CD8-positive, alpha-beta memory T cell (primary cell): ENCODE measurements at regions not wholly inside any gene's neighbourhood (a gene's known extent, or its start where the extent isn't known, plus 50 kb on each side); places are given as distances from the start of the nearest gene placed in this dataset.

Experiments used
- CTCF ChIA-PET: fragments of 350-600 bp; sonication (Branson Sonifier 250); formaldehyde crosslinking; loops from one replicate; lab custom pipeline; 2021; ENCODE audit warnings: antibody characterized with exemption; lab: Charles Lee
- POLR2A ChIA-PET: fragments of 350-600 bp; sonication (Branson Sonifier 250); formaldehyde crosslinking; loops from one replicate; lab custom pipeline; 2021; ENCODE audit warnings: antibody characterized with exemption; lab: Charles Lee
- DNase-seq, 5 donors: peaks; one replicate each; pipeline versions ENCODE4 v3.0.0 to v3.0.0-alpha.2; 2020 to 2022; ENCODE audit warnings: mixed read lengths in 1 of 5
- H3K27ac ChIP-seq: one replicate; pipeline ENCODE4 v1.7.0; 2013; ENCODE audit warnings: low read depth, mild to moderate bottlenecking, low read length, moderate library complexity
- H3K27me3 ChIP-seq: 2 replicates; pipeline ENCODE4 v1.7.0; 2013; ENCODE audit warnings: low read length, mild to moderate bottlenecking; ENCODE audit not compliant: insufficient read depth, poor library complexity, severe bottlenecking
- H3K36me3 ChIP-seq: 2 replicates; pipeline ENCODE4 v1.7.0; 2013; ENCODE audit warnings: mild to moderate bottlenecking, low read length, moderate library complexity; ENCODE audit not compliant: insufficient read depth
- H3K4me1 ChIP-seq: 2 replicates; pipeline ENCODE4 v1.7.0; 2013; ENCODE audit warnings: mild to moderate bottlenecking, low read length, moderate library complexity; ENCODE audit not compliant: insufficient read depth
- H3K4me3 ChIP-seq: 2 replicates; pipeline ENCODE4 v1.7.0; 2013; ENCODE audit warnings: mild to moderate bottlenecking, low read length
- H3K9me3 ChIP-seq: 2 replicates; pipeline ENCODE4 v1.7.0; 2013; ENCODE audit warnings: mild to moderate bottlenecking, low read length
- H3K27ac Mint-ChIP-seq, 8 donors: one replicate each; pipeline ENCODE4 v1.8.0; 2020 to 2021; ENCODE audit warnings: mixed read lengths in 8 of 8, mild to moderate bottlenecking in 6 of 8, inconsistent platforms in 3 of 8, moderate library complexity in 3 of 8
- H3K27me3 Mint-ChIP-seq, 2 donors: one replicate each; pipeline ENCODE4 v1.8.0; 2020 to 2021; ENCODE audit warnings: mixed read lengths in 2 of 2, mild to moderate bottlenecking in 1 of 2, moderate library complexity in 1 of 2
- H3K36me3 Mint-ChIP-seq, 3 donors: one replicate each; pipeline ENCODE4 v1.8.0; 2020 to 2021; ENCODE audit warnings: mixed read lengths in 3 of 3, inconsistent platforms in 1 of 3, mild to moderate bottlenecking in 1 of 3
- H3K4me1 Mint-ChIP-seq, 3 donors: one replicate each; pipeline ENCODE4 v1.8.0; 2020 to 2021; ENCODE audit warnings: mixed read lengths in 3 of 3, inconsistent platforms in 1 of 3, mild to moderate bottlenecking in 1 of 3
- H3K4me3 Mint-ChIP-seq, 7 donors: one replicate each; pipeline ENCODE4 v1.8.0; 2020 to 2021; ENCODE audit warnings: mixed read lengths in 7 of 7, mild to moderate bottlenecking in 6 of 7, moderate library complexity in 4 of 7, inconsistent platforms in 2 of 7
- H3K9me3 Mint-ChIP-seq, 5 donors: one replicate each; pipeline ENCODE4 v1.8.0; 2020 to 2022; ENCODE audit warnings: mixed read lengths in 5 of 5, mild to moderate bottlenecking in 3 of 5, moderate library complexity in 2 of 5, inconsistent platforms in 1 of 5

DNA sequence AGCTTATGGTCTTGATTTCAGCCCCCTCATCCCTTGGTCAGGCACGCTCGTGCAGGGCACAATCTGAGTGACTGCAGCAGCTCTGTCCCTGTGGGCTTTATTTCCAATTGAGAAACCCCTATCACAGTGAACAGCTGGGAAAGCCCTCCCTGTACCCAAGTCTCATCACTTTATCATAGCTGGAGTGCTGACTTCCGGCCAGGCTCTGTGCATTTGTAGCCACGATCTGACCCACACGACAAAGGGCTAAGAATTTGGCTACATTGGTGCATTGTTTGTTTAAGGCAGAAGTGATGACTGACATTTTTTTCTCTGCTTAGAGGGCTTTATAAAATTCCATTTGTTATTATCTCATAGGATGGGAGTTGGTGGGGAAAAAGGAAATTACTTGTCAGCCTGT, 184.4 kb downstream of the KCNS3 start:
- Histone ChIP-seq H3K4me1 (no peaks in the 10 kb centered on the region), H3K27ac (no peak overlapping the region), H3K9me3 (no peaks in the 10 kb centered on the region), H3K27me3 (no peaks in the 10 kb centered on the region), H3K36me3 (no peaks in the 10 kb centered on the region), H3K4me3 (no peak overlapping the region)
- peaks cover 0 to 2% of the 10 kb centered on the region in 2 donors for H3K27me3 Mint-ChIP-seq
- CTCF ChIA-PET: interaction anchor here (1.4 kb wide), 1 partner anchor 13 kb away, joined by 3 read pairs; no protein-coding TSS in a partner anchor
- H3K4me1 Mint-ChIP-seq: no peaks in the 10 kb centered on the region
- POLR2A ChIA-PET: no interaction called here
- DNase-seq: no peak
- no peak overlapping the region for H3K4me3 Mint-ChIP-seq
- no peaks in the 10 kb centered on the region for H3K36me3 Mint-ChIP-seq
- H3K9me3 Mint-ChIP-seq: peaks cover 0 to 6% (median 0%) of the 10 kb centered on the region in 5 donors
- H3K27ac Mint-ChIP-seq: no peak overlapping the region

- Mint-ChIP-seq H3K4me3 (no peak overlapping the region), H3K27me3 (peaks cover 0 to 2% of the 10 kb centered on the region in 2 donors), H3K9me3 (peaks cover 0 to 3% (median 0%) of the 10 kb centered on the region in 5 donors), H3K27ac (no peak overlapping the region), H3K4me1 (no peaks in the 10 kb centered on the region), H3K36me3 (no peaks in the 10 kb centered on the region)
- Histone ChIP-seq H3K9me3 (no peaks in the 10 kb centered on the region), H3K27me3 (no peaks in the 10 kb centered on the region), H3K36me3 (no peaks in the 10 kb centered on the region), H3K4me1 (no peaks in the 10 kb centered on the region), H3K27ac (no peak overlapping the region), H3K4me3 (no peak overlapping the region)
- POLR2A ChIA-PET: no interaction called here
- no peak for DNase-seq
- CTCF ChIA-PET: interaction anchor here (1.4 kb wide), 1 partner anchor 14 kb away, joined by 3 read pairs; no protein-coding TSS in a partner anchor
These were observed 183.2 kb downstream of the KCNS3 start for GRCh38 chr2:18061717-18062116.

DNA sequence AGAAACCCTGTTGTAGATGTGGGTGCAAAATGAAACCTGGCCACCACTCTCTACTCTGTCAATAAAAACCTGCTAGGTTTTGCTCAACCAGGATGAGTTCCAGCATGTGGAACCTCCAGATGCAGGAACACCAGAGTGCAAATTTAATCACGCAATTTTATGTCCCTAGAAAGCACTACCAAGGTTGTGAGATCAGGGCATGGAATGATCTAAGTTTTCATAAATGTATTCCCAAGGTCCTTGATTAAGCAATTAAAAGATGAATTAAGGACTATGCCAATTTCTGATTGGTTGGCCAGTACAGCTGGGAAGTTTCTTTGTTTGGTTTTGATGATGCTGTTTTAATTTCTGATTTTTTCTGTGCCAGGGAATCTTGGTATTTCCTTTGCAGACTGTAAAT, 179.2 kb downstream of the KCNS3 start:
- H3K9me3 Mint-ChIP-seq: peaks cover 0 to 3% (median 0%) of the 10 kb centered on the region in 5 donors
- no peak for DNase-seq
- no peak overlapping the region for H3K27ac Mint-ChIP-seq
- no peaks in the 10 kb centered on the region for H3K27me3 ChIP-seq
- H3K4me3 Mint-ChIP-seq: no peak overlapping the region
- H3K27me3 Mint-ChIP-seq: no peaks in the 10 kb centered on the region
- H3K36me3 Mint-ChIP-seq: no peaks in the 10 kb centered on the region
- POLR2A ChIA-PET: no interaction called here
- no peaks in the 10 kb centered on the region for H3K9me3 ChIP-seq
- H3K4me1 Mint-ChIP-seq: no peaks in the 10 kb centered on the region
- no peak overlapping the region for H3K4me3 ChIP-seq
- no peaks in the 10 kb centered on the region for H3K4me1 ChIP-seq
- H3K27ac ChIP-seq: no peak overlapping the region
- no peaks in the 10 kb centered on the region for H3K36me3 ChIP-seq
- CTCF ChIA-PET: no interaction called here

DNA sequence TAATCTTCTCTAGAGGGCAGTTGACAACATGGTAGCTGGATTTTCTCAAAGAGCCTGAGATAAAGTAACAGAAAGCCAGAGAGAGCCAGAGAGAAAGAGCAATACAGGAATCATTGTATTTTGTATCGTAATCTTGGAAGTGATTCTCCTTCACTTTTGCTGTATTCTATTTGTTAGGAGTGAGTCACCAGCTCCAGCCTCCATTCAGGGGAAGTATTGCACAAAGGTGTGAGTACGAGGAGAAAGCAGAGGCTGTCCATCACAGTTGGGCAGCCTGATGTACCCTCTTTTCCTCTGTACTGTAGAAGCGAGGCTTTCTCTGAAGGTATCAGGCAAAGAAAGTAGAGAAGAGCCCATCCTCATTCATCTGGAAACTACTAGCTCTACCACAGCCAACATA, 176.8 kb downstream of the KCNS3 start:
- no peak overlapping the region for H3K4me3 ChIP-seq
- no peaks in the 10 kb centered on the region for H3K36me3 ChIP-seq
- Mint-ChIP-seq H3K27me3 (no peaks in the 10 kb centered on the region), H3K9me3 (peaks cover 0 to 3% (median 0%) of the 10 kb centered on the region in 5 donors), H3K4me3 (no peak overlapping the region), H3K4me1 (no peaks in the 10 kb centered on the region), H3K27ac (no peak overlapping the region), H3K36me3 (no peaks in the 10 kb centered on the region)
- CTCF ChIA-PET: no interaction called here
- POLR2A ChIA-PET: no interaction called here
- no peaks in the 10 kb centered on the region for H3K4me1 ChIP-seq
- no peak for DNase-seq
- H3K9me3 ChIP-seq: no peaks in the 10 kb centered on the region
- no peaks in the 10 kb centered on the region for H3K27me3 ChIP-seq
- no peak overlapping the region for H3K27ac ChIP-seq

- ChIA-PET CTCF (no interaction called here), POLR2A (no interaction called here)
- Histone ChIP-seq H3K4me3 (no peak overlapping the region), H3K36me3 (no peaks in the 10 kb centered on the region), H3K27ac (no peak overlapping the region), H3K4me1 (no peaks in the 10 kb centered on the region), H3K9me3 (no peaks in the 10 kb centered on the region), H3K27me3 (no peaks in the 10 kb centered on the region)
- Mint-ChIP-seq H3K36me3 (no peaks in the 10 kb centered on the region), H3K9me3 (peaks cover 0 to 5% (median 0%) of the 10 kb centered on the region in 5 donors), H3K4me3 (no peak overlapping the region), H3K27me3 (no peaks in the 10 kb centered on the region), H3K27ac (no peak overlapping the region), H3K4me1 (no peaks in the 10 kb centered on the region)
- DNase-seq: no peak
These were observed 171.5 kb downstream of the KCNS3 start for GRCh38 chr2:18050001-18050400.

- Histone ChIP-seq H3K4me1 (no peaks in the 10 kb centered on the region), H3K36me3 (no peaks in the 10 kb centered on the region), H3K27me3 (no peaks in the 10 kb centered on the region), H3K4me3 (no peak overlapping the region), H3K9me3 (no peaks in the 10 kb centered on the region), H3K27ac (no peak overlapping the region)
- Mint-ChIP-seq H3K9me3 (peaks cover 0 to 5% (median 0%) of the 10 kb centered on the region in 5 donors), H3K27ac (no peak overlapping the region), H3K4me3 (no peak overlapping the region), H3K27me3 (no peaks in the 10 kb centered on the region), H3K4me1 (no peaks in the 10 kb centered on the region), H3K36me3 (no peaks in the 10 kb centered on the region)
- CTCF ChIA-PET: no interaction called here
- DNase-seq: no peak
- POLR2A ChIA-PET: no interaction called here
These were observed 170.9 kb downstream of the KCNS3 start for GRCh38 chr2:18049325-18049724.

GRCh38 chr2:18047896-18048657, 169.6 kb downstream of the KCNS3 start:
- Histone ChIP-seq H3K27me3 (no peaks in the 10 kb centered on the region), H3K4me1 (no peaks in the 10 kb centered on the region), H3K36me3 (no peaks in the 10 kb centered on the region), H3K9me3 (no peaks in the 10 kb centered on the region), H3K27ac (no peak overlapping the region), H3K4me3 (no peak overlapping the region)
- H3K4me1 Mint-ChIP-seq: no peaks in the 10 kb centered on the region
- H3K27ac Mint-ChIP-seq: no peak overlapping the region
- DNase-seq: no peak
- H3K27me3 Mint-ChIP-seq: no peaks in the 10 kb centered on the region
- CTCF ChIA-PET: no interaction called here
- no peak overlapping the region for H3K4me3 Mint-ChIP-seq
- POLR2A ChIA-PET: no interaction called here
- no peaks in the 10 kb centered on the region for H3K36me3 Mint-ChIP-seq
- H3K9me3 Mint-ChIP-seq: peaks cover 0 to 5% (median 0%) of the 10 kb centered on the region in 5 donors

- H3K4me1 ChIP-seq: no peaks in the 10 kb centered on the region
- no peaks in the 10 kb centered on the region for H3K27me3 ChIP-seq
- ChIA-PET CTCF (no interaction called here), POLR2A (no interaction called here)
- Mint-ChIP-seq H3K27me3 (no peaks in the 10 kb centered on the region), H3K27ac (no peak overlapping the region), H3K4me3 (no peak overlapping the region), H3K4me1 (no peaks in the 10 kb centered on the region), H3K36me3 (no peaks in the 10 kb centered on the region), H3K9me3 (peaks cover 0 to 5% (median 0%) of the 10 kb centered on the region in 5 donors)
- H3K27ac ChIP-seq: no peak overlapping the region
- no peak overlapping the region for H3K4me3 ChIP-seq
- H3K36me3 ChIP-seq: no peaks in the 10 kb centered on the region
- DNase-seq: no peak
- H3K9me3 ChIP-seq: no peaks in the 10 kb centered on the region
These were observed 168.7 kb downstream of the KCNS3 start for GRCh38 chr2:18047213-18047611.
